IMR-90 (cell line): ENCODE measurements at regions not wholly inside any gene's neighbourhood (a gene's known extent, or its start where the extent isn't known, plus 50 kb on each side); places are given as distances from the start of the nearest gene placed in this dataset.

Experiments
- ATAC-seq: fragments of 200-7000 bp; cut with Tn5 transposase; 2 replicates; pipeline ENCODE4 v1.9.1; 2020; ENCODE audit warnings: low read depth, mild to moderate bottlenecking, moderate library complexity
- BruUV-seq: library from RNA; stranded (reverse); fragments of 400-500 nt; replicated peaks from 2 replicates; lab custom pipeline; 2021; lab: Mats Ljungman, UMichigan
- CTCF ChIA-PET: fragments of 300-600 bp; formaldehyde crosslinking; extraction: SDS; loops from one replicate; lab custom pipeline; 2021; ENCODE audit warnings: antibody characterized with exemption; lab: Yijun Ruan, JAX
- POLR2A ChIA-PET: fragments of 300-600 bp; sonication (Branson Sonifier 250); formaldehyde crosslinking; loops from one replicate; lab custom pipeline; 2022; ENCODE audit warnings: antibody characterized with exemption; ENCODE audit not compliant: unreplicated experiment; lab: Charles Lee
- DNase-seq: peaks from one replicate; pipeline ENCODE4 v3.0.0; 2013
- H2AFZ ChIP-seq: replicated peaks from 2 replicates; pipeline ENCODE3; 2013; ENCODE audit warnings: low read length, mild to moderate bottlenecking; ENCODE audit not compliant: poor library complexity
- H2AK5ac ChIP-seq: 2 replicates; pipeline ENCODE4 v1.6.1; 2013; ENCODE audit warnings: low read depth, low read length, inconsistent platforms
- H2AK9ac ChIP-seq: replicated peaks from 2 replicates; pipeline ENCODE3; 2013; ENCODE audit warnings: mild to moderate bottlenecking, low read depth, low read length, moderate library complexity; ENCODE audit not compliant: poor library complexity
- H2BK120ac ChIP-seq: 2 replicates; pipeline ENCODE4 v1.6.1; 2013; ENCODE audit warnings: low read depth, low read length, inconsistent platforms
- H2BK15ac ChIP-seq: 3 replicates; pipeline ENCODE4 v1.6.1; 2013; ENCODE audit warnings: low read depth, low read length, inconsistent platforms
- H2BK20ac ChIP-seq: 2 replicates; pipeline ENCODE4 v1.6.1; 2013; ENCODE audit warnings: low read depth, mild to moderate bottlenecking, inconsistent platforms, low read length, moderate library complexity
- H2BK5ac ChIP-seq: 2 replicates; pipeline ENCODE4 v1.6.1; 2013; ENCODE audit warnings: mild to moderate bottlenecking, low read depth, low read length, inconsistent platforms; ENCODE audit not compliant: poor library complexity, severe bottlenecking
- H3K14ac ChIP-seq: replicated peaks from 2 replicates; pipeline ENCODE4 v1.6.1; 2013; ENCODE audit warnings: low read depth, low read length, inconsistent platforms
- H3K18ac ChIP-seq: 2 replicates; pipeline ENCODE4 v1.6.1; 2013; ENCODE audit warnings: low read depth, low read length, control low read depth
- H3K23ac ChIP-seq: 2 replicates; pipeline ENCODE4 v1.6.1; 2013; ENCODE audit warnings: low read depth, low read length, inconsistent platforms
- H3K27ac ChIP-seq: 2 replicates; pipeline ENCODE4 v1.5.1; 2013; ENCODE audit warnings: mild to moderate bottlenecking, control low read depth, low read length; ENCODE audit not compliant: insufficient read depth
- H3K27me3 ChIP-seq: 2 replicates; pipeline ENCODE4 v1.6.1; 2013; ENCODE audit warnings: low read length; ENCODE audit not compliant: control insufficient read depth, insufficient read depth
- H3K36me3 ChIP-seq: 2 replicates; pipeline ENCODE4 v1.6.1; 2013; ENCODE audit warnings: low read length, mixed read lengths; ENCODE audit not compliant: control insufficient read depth, insufficient read depth
- H3K4ac ChIP-seq: 2 replicates; pipeline ENCODE4 v1.6.1; 2013; ENCODE audit warnings: low read depth, low read length, inconsistent platforms
- H3K4me1 ChIP-seq: 2 replicates; pipeline ENCODE4 v1.6.1; 2013; ENCODE audit warnings: low read length, mixed read lengths; ENCODE audit not compliant: control insufficient read depth, insufficient read depth
- H3K4me2 ChIP-seq: 2 replicates; pipeline ENCODE4 v1.6.1; 2013; ENCODE audit warnings: low read depth, mild to moderate bottlenecking, control low read depth, low read length, moderate library complexity
- H3K4me3 ChIP-seq: 2 replicates; pipeline ENCODE4 v1.5.1; 2013; ENCODE audit warnings: low read depth, mild to moderate bottlenecking, control low read depth, low read length, moderate library complexity; ENCODE audit not compliant: insufficient read depth
- H3K56ac ChIP-seq: 2 replicates; pipeline ENCODE4 v1.6.1; 2013; ENCODE audit warnings: low read length, inconsistent platforms; ENCODE audit not compliant: insufficient read depth; ENCODE audit errors: extremely low read depth
- H3K79me1 ChIP-seq, 2 experiments: 2 replicates each; pipeline ENCODE4 v1.6.1; 2013; ENCODE audit warnings: low read length in 2 of 2, inconsistent platforms in 1 of 2, low read depth in 1 of 2
- H3K9ac ChIP-seq: 2 replicates; pipeline ENCODE4 v1.6.1; 2013; ENCODE audit warnings: low read depth, low read length, control low read depth
- H3K9me1 ChIP-seq: 2 replicates; pipeline ENCODE4 v1.6.1; 2013; ENCODE audit warnings: low read length, inconsistent platforms; ENCODE audit not compliant: insufficient read depth
- H3K9me3 ChIP-seq: 2 replicates; pipeline ENCODE4 v1.6.1; 2013; ENCODE audit warnings: low read length; ENCODE audit not compliant: control insufficient read depth, insufficient read depth
- H4K20me1 ChIP-seq: 2 replicates; pipeline ENCODE4 v1.6.1; 2013; ENCODE audit warnings: low read length, inconsistent platforms; ENCODE audit not compliant: insufficient read depth
- H4K5ac ChIP-seq: 2 replicates; pipeline ENCODE4 v1.6.1; 2013; ENCODE audit warnings: mild to moderate bottlenecking, low read depth, low read length, control low read depth
- H4K8ac ChIP-seq, 2 experiments: 2 replicates each; pipeline ENCODE4 v1.6.1; 2013; ENCODE audit warnings: low read depth in 2 of 2, low read length in 2 of 2, control low read depth in 1 of 2, inconsistent platforms in 1 of 2
- H4K91ac ChIP-seq: 2 replicates; pipeline ENCODE4 v1.6.1; 2013; ENCODE audit warnings: low read depth, low read length, inconsistent platforms; ENCODE audit not compliant: insufficient read depth
- BHLHE40 ChIP-seq: fragments of 150-350 bp; IDR thresholded peaks from 2 replicates; pipeline ENCODE4 v1.6.1; 2016; ENCODE audit warnings: mild to moderate bottlenecking, low read depth, low read length
- CEBPB ChIP-seq: IDR thresholded peaks from 2 replicates; pipeline ENCODE4 v1.6.1; 2012; ENCODE audit warnings: low read depth, low read length, improper control_type of control experiment
- CHD1 ChIP-seq: IDR thresholded peaks from 2 replicates; pipeline ENCODE4 v1.6.1; 2012; ENCODE audit warnings: low read depth, low read length, improper control_type of control experiment
- CTCF ChIP-seq: conservative IDR thresholded peaks from 2 replicates; pipeline ENCODE4 v1.5.1; 2012; ENCODE audit warnings: mild to moderate bottlenecking, low read depth, low read length, improper control_type of control experiment
- ELK1 ChIP-seq: fragments of 150-350 bp; IDR thresholded peaks from 2 replicates; pipeline ENCODE4 v1.6.1; 2016; ENCODE audit warnings: low read depth, mild to moderate bottlenecking, low read length, moderate library complexity, borderline replicate concordance
- FOS ChIP-seq: fragments of 150-350 bp; IDR thresholded peaks from 2 replicates; pipeline ENCODE4 v1.6.1; 2016; ENCODE audit warnings: low read depth, low read length
- MAFK ChIP-seq: IDR thresholded peaks from 2 replicates; pipeline ENCODE4 v1.6.1; 2012; ENCODE audit warnings: low read depth, low read length, improper control_type of control experiment
- MAZ ChIP-seq: IDR thresholded peaks from 2 replicates; pipeline ENCODE4 v1.6.1; 2012; ENCODE audit warnings: low read depth, mild to moderate bottlenecking, low read length, improper control_type of control experiment, moderate library complexity, borderline replicate concordance
- MXI1 ChIP-seq: IDR thresholded peaks from 2 replicates; pipeline ENCODE4 v1.6.1; 2012; ENCODE audit warnings: low read depth, mild to moderate bottlenecking, low read length, moderate library complexity, borderline replicate concordance
- NFE2L2 ChIP-seq: fragments of 150-350 bp; IDR thresholded peaks from 2 replicates; pipeline ENCODE4 v1.6.1; 2016; ENCODE audit warnings: low read depth, mild to moderate bottlenecking, low read length
- POLR2A ChIP-seq: IDR thresholded peaks from 2 replicates; pipeline ENCODE4 v1.6.1; 2012; ENCODE audit warnings: mild to moderate bottlenecking, low read depth, low read length
- RAD21 ChIP-seq: IDR thresholded peaks from 2 replicates; pipeline ENCODE4 v1.6.1; 2012; ENCODE audit warnings: low read length, improper control_type of control experiment
- RCOR1 ChIP-seq: IDR thresholded peaks from 2 replicates; pipeline ENCODE4 v1.6.1; 2012; ENCODE audit warnings: mild to moderate bottlenecking, low read length, improper control_type of control experiment; ENCODE audit not compliant: insufficient replicate concordance
- RFX5 ChIP-seq: IDR thresholded peaks from 2 replicates; pipeline ENCODE4 v1.8.0; 2012; ENCODE audit warnings: low read depth, mild to moderate bottlenecking, low read length, moderate library complexity
- SMC3 ChIP-seq: fragments of 150-350 bp; IDR thresholded peaks from 2 replicates; pipeline ENCODE4 v1.6.1; 2016; ENCODE audit warnings: low read depth, mild to moderate bottlenecking, antibody characterized with exemption, low read length, moderate library complexity
- USF2 ChIP-seq: fragments of 150-350 bp; IDR thresholded peaks from 2 replicates; pipeline ENCODE4 v1.6.1; 2017; ENCODE audit warnings: mild to moderate bottlenecking, antibody characterized with exemption, low read length, low read depth
- dilution Hi-C: fragments of 300-500 bp; cut with HindIII; formaldehyde crosslinking; loops from one replicate; pipeline ENCODE4 v1.14.3; 2018; ENCODE audit warnings: low sequenced_read_pairs; ENCODE audit not compliant: unreplicated experiment
- in situ Hi-C: fragments of 300-500 bp; cut with MboI; formaldehyde crosslinking; loops from 3 replicates; pipeline ENCODE4 v1.14.3; 2019; ENCODE audit warnings: low sequenced_read_pairs, inconsistent platforms, mixed read lengths
- intact Hi-C: fragments of 100-400 bp; cut with micrococcal nuclease; formaldehyde crosslinking; loops from 2 replicates; pipeline ENCODE4 v1.10.0; 2022

GRCh38 chr2:196266351-196266750, 95.0 kb upstream of the STK17B start:
- H2BK15ac ChIP-seq: no peak overlapping the region
- no peak for ATAC-seq
- dilution Hi-C loops: no loop called here

More at GRCh38 chr2:196266351-196266750, 95.0 kb upstream of the STK17B start:
- Histone ChIP-seq H2BK5ac (no peak overlapping the region), H3K4me1 (peaks cover 2% of the 10 kb centered on the region; the same call in 1 of the 2 replicates), H2AFZ (no peak overlapping the region), H3K4me3 (no peak overlapping the region), H2BK120ac (no peak overlapping the region), H3K36me3 (no peaks in the 10 kb centered on the region), H3K23ac (no peak overlapping the region), H4K8ac (no peak overlapping the region), H4K20me1 (no peaks in the 10 kb centered on the region), H3K9ac (no peak overlapping the region), H3K79me1 (peaks cover 0 to 2% of the 10 kb centered on the region in 2 experiments; a peak in 1 of 4 replicates), H3K18ac (no peak overlapping the region), H2BK20ac (no peak overlapping the region), H4K91ac (no peak overlapping the region), H3K4ac (no peak overlapping the region), H3K56ac (no peak overlapping the region), H4K5ac (no peak overlapping the region), H3K27ac (no peak overlapping the region), H3K4me2 (no peak overlapping the region), H2AK9ac (no peak overlapping the region), H3K9me3 (no peaks in the 10 kb centered on the region), H3K14ac (no peak overlapping the region), H3K27me3 (no peaks in the 10 kb centered on the region), H2AK5ac (no peak overlapping the region), H3K9me1 (no peaks in the 10 kb centered on the region; the same call in 1 of the 2 replicates)
- BruUV-seq: no TSS peak
- ChIA-PET POLR2A (no interaction called here), CTCF (interaction anchor here (0.6 to 0.9 kb wide), 2 partner anchors 33 to 80 kb away, joined by 3 read pairs; no protein-coding TSS in a partner anchor)
- no peak for DNase-seq
- in situ Hi-C loops: loop anchor here (25.0 kb wide), 1 partner anchor 104 kb away; the partner anchor contains the start of gene STK17B
- no peak for TF ChIP-seq NFE2L2
- no peak for TF ChIP-seq RFX5
- no peak for TF ChIP-seq FOS
- no peak for TF ChIP-seq CHD1
- no peak for TF ChIP-seq RCOR1
- TF ChIP-seq USF2: no peak
- no peak for TF ChIP-seq CTCF
- no peak for TF ChIP-seq CEBPB
- no peak for TF ChIP-seq SMC3
- TF ChIP-seq RAD21: no peak
- TF ChIP-seq MAFK: no peak
- TF ChIP-seq MAZ: no peak
- TF ChIP-seq POLR2A: no peak
- TF ChIP-seq ELK1: no peak
- no peak for TF ChIP-seq MXI1
- TF ChIP-seq BHLHE40: no peak
- intact Hi-C loops: no loop called here
